ENCODE measurements at regions not wholly inside any gene's neighbourhood (a gene's known extent, or its start where the extent isn't known, plus 50 kb on each side); places are given as distances from the start of the nearest gene placed in this dataset.

DNA sequence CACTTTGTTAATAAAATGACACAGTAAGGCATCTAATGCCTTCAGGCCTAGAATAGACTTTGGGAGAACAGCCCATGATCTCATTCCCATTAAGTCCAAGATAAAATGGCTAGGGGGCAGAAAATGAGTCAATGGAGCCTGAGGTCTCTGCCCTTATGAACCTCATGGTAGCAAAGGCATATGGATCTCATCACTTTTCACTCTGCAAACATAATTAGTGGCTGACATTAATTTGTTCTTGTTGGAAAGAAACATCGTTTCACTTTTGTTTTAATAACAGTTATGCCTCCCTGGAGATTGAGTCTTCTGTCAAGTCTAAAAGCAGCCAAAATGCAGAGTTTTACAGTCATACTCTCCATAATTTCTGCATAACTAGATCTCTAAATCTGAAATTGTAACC is 111.8 kb upstream of the API5 start:
- TF ChIP-seq CREB1 (IDR thresholded peaks at IDR 0.05; ENCODE audit: low read depth) (no peak), YY1 (IDR thresholded peaks at IDR 0.05; ENCODE audit: low read depth) (no peak)
- TF ChIP-seq, protein P1, sequence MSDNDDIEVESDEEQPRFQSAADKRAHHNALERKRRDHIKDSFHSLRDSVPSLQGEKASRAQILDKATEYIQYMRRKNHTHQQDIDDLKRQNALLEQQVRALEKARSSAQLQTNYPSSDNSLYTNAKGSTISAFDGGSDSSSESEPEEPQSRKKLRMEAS (IDR thresholded peaks at IDR 0.05): no peak
- TF ChIP-seq, protein P2, sequence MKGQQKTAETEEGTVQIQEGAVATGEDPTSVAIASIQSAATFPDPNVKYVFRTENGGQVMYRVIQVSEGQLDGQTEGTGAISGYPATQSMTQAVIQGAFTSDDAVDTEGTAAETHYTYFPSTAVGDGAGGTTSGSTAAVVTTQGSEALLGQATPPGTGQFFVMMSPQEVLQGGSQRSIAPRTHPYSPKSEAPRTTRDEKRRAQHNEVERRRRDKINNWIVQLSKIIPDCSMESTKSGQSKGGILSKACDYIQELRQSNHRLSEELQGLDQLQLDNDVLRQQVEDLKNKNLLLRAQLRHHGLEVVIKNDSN (IDR thresholded peaks at IDR 0.05): no peak

DNA sequence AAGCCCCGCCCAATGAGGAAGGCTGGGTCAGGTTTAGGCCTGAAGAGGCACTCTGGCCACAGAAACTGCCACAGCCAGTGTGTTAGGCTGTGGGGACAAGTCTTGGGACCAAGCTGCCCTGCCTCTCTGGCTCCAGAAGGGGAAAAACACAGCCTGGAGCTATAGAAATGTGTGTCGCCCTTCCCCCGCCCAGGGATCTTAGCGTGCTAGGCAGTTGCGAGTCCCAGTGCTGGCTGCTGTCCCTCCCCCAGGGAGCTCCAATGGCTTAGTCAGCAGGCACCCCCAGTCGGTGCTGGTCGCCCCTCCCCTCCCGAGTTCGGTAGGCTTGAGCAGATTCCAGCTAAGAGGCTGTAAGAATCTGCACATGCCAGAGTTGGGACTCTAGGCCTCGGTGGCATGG is 99.5 kb upstream of the API5 start:
- no peak for TF ChIP-seq CREB1 (IDR thresholded peaks at IDR 0.05; ENCODE audit: low read depth)
- TF ChIP-seq RAD21 (IDR thresholded peaks at IDR 0.05; ENCODE audit: low read depth): no peak
- TF ChIP-seq YY1 (IDR thresholded peaks at IDR 0.05; ENCODE audit: low read depth): no peak
- TF ChIP-seq TAF1 (IDR thresholded peaks at IDR 0.05; ENCODE audit: low read depth): no peak
- no peak for TF ChIP-seq ZBTB7A (IDR thresholded peaks at IDR 0.05; ENCODE audit: low read depth)
- TF ChIP-seq, protein P1 (IDR thresholded peaks at IDR 0.05): no peak
- TF ChIP-seq EP300 (IDR thresholded peaks at IDR 0.05; ENCODE audit: borderline replicate concordance): no peak
- no peak for TF ChIP-seq FOXM1 (IDR thresholded peaks at IDR 0.05; ENCODE audit: borderline replicate concordance, low read depth)

DNA sequence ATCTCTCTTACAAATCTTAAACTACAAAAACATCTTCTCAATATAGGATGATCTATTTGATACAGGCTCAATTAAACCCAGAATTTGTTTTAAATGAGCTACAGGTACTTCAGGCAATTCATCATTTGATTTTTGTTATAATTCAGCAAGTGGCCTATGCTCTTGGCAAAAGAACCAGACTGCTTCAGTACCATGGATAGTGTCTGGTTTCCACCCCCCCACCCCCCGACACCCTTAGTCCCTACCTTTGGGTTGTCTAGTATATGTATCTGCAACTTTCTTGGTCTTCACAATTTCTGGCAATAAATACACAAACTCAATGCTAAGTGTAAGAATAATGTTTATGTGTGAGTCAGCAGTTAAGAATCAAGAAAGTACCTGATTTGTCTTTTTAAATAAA is 97.3 kb upstream of the API5 start:
- TF ChIP-seq, protein P3, sequence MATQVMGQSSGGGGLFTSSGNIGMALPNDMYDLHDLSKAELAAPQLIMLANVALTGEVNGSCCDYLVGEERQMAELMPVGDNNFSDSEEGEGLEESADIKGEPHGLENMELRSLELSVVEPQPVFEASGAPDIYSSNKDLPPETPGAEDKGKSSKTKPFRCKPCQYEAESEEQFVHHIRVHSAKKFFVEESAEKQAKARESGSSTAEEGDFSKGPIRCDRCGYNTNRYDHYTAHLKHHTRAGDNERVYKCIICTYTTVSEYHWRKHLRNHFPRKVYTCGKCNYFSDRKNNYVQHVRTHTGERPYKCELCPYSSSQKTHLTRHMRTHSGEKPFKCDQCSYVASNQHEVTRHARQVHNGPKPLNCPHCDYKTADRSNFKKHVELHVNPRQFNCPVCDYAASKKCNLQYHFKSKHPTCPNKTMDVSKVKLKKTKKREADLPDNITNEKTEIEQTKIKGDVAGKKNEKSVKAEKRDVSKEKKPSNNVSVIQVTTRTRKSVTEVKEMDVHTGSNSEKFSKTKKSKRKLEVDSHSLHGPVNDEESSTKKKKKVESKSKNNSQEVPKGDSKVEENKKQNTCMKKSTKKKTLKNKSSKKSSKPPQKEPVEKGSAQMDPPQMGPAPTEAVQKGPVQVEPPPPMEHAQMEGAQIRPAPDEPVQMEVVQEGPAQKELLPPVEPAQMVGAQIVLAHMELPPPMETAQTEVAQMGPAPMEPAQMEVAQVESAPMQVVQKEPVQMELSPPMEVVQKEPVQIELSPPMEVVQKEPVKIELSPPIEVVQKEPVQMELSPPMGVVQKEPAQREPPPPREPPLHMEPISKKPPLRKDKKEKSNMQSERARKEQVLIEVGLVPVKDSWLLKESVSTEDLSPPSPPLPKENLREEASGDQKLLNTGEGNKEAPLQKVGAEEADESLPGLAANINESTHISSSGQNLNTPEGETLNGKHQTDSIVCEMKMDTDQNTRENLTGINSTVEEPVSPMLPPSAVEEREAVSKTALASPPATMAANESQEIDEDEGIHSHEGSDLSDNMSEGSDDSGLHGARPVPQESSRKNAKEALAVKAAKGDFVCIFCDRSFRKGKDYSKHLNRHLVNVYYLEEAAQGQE (IDR thresholded peaks at IDR 0.05; ENCODE audit: low read depth): peak; percentile 74
- TF ChIP-seq TAF1 (IDR thresholded peaks at IDR 0.05; ENCODE audit: low read depth): no peak

DNA sequence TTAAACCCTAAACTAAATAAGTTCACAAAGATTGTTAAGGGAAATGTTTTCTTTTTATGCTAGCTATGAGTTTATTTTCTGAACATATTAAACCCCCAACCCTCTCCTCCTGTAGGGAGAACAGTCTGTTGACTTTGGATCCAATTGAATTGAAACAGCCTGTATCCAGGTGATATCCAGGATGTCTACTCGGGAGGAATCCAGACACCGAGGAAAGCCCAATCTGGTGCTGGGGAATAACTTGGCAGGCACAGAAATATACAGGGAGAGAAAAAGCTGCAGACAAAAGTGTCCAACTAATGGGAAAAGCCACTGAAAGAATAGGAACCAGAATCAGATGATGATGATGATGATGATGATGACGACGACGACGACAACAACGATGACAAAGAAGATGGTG is 93.9 kb upstream of the API5 start:
- TF ChIP-seq, protein P1 (IDR thresholded peaks at IDR 0.05): no peak
- TF ChIP-seq FOXM1 (IDR thresholded peaks at IDR 0.05; ENCODE audit: borderline replicate concordance, low read depth) (no peak), YY1 (IDR thresholded peaks at IDR 0.05; ENCODE audit: low read depth) (no peak)
- TF ChIP-seq, protein P2 (IDR thresholded peaks at IDR 0.05): no peak

DNA sequence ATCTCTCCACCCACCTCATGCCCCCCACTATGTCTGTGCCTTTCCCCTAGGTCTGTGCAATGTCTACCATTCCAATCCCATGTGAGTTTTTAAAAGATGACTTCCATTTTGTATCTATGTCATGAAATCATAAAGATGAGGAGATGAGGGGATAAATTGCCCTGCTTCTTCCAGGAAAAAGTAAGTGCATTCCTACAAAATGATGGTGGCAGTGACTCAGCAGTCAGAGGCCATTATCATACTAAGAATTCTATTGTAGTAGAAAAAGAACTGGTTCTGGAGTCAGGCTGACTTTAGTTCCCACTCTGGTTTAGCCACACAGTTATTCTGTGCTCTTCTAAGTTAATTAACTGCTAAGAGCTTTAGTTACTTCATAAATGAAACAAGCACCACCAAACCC is 89.6 kb upstream of the API5 start:
- TF ChIP-seq FOXM1 (IDR thresholded peaks at IDR 0.05; ENCODE audit: borderline replicate concordance, low read depth): no peak
- no peak for TF ChIP-seq NFIC (IDR thresholded peaks at IDR 0.05)
- no peak for TF ChIP-seq RAD21 (IDR thresholded peaks at IDR 0.05; ENCODE audit: low read depth)
- TF ChIP-seq ZBTB7A (IDR thresholded peaks at IDR 0.05; ENCODE audit: low read depth): no peak
- no peak for TF ChIP-seq EP300 (IDR thresholded peaks at IDR 0.05; ENCODE audit: borderline replicate concordance)
- TF ChIP-seq CEBPB (IDR thresholded peaks at IDR 0.05): no peak
- TF ChIP-seq EGR1 (IDR thresholded peaks at IDR 0.05): no peak
- TF ChIP-seq, protein P1 (IDR thresholded peaks at IDR 0.05): no peak
- TF ChIP-seq CREB1 (IDR thresholded peaks at IDR 0.05; ENCODE audit: low read depth): no peak

DNA sequence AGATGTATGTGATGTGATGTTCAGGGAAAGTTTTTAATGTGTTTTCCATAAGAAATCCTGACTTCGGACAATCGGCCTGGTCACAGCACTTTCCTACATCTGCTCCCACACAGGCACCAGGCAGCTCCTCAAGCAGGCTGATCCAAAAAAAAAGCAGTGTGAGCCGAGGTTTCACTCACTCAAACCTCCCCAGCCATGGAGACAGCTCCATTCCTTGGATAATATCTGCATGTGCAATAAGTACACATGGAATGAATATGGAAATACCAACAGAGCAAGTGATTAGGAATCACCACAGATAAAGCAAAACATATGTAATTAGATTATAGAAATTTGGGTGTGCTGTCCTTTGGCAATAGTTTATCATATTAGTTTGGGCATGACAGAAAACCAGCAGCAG is 88.8 kb upstream of the API5 start:
- TF ChIP-seq, protein P2 (IDR thresholded peaks at IDR 0.05): no peak
- TF ChIP-seq FOXM1 (IDR thresholded peaks at IDR 0.05; ENCODE audit: borderline replicate concordance, low read depth) (no peak), EGR1 (IDR thresholded peaks at IDR 0.05) (no peak), TCF12 (IDR thresholded peaks at IDR 0.05; ENCODE audit: low read depth) (no peak), ZBTB7A (IDR thresholded peaks at IDR 0.05; ENCODE audit: low read depth) (no peak), NFIC (IDR thresholded peaks at IDR 0.05) (no peak), CREB1 (IDR thresholded peaks at IDR 0.05; ENCODE audit: low read depth) (no peak), EP300 (IDR thresholded peaks at IDR 0.05; ENCODE audit: borderline replicate concordance) (no peak), TAF1 (IDR thresholded peaks at IDR 0.05; ENCODE audit: low read depth) (no peak), CEBPB (IDR thresholded peaks at IDR 0.05) (no peak), RAD21 (IDR thresholded peaks at IDR 0.05; ENCODE audit: low read depth) (no peak), YY1 (IDR thresholded peaks at IDR 0.05; ENCODE audit: low read depth) (no peak), TEAD4 (IDR thresholded peaks at IDR 0.05) (no peak)
- TF ChIP-seq, protein P3 (IDR thresholded peaks at IDR 0.05; ENCODE audit: low read depth): no peak
- TF ChIP-seq, protein P1 (IDR thresholded peaks at IDR 0.05): no peak
